ENCODE measurements at regions not wholly inside any gene's neighbourhood (a gene's known extent, or its start where the extent isn't known, plus 50 kb on each side); places are given as distances from the start of the nearest gene placed in this dataset.

DNA sequence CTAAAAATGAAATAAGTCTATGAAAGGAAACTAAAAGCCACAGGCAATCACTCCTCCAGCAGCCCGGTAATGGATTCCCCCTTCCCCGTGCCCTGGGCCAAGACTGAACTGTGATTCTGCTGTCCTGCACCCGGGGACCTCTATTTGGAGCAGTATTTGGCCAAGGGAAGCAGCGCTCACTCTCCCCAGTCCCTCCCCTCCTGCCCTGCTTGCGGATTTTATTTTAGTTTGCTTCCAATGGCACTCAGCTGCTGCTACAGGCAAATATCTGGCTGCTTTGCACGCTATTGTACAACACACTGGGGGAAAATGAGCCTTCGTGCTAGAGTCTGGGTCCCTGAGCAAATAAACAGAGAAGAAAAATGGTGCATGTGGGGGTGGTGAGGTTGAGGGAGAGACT, 975.7 kb upstream of the RBFOX1 start:
- TF ChIP-seq, protein P1, sequence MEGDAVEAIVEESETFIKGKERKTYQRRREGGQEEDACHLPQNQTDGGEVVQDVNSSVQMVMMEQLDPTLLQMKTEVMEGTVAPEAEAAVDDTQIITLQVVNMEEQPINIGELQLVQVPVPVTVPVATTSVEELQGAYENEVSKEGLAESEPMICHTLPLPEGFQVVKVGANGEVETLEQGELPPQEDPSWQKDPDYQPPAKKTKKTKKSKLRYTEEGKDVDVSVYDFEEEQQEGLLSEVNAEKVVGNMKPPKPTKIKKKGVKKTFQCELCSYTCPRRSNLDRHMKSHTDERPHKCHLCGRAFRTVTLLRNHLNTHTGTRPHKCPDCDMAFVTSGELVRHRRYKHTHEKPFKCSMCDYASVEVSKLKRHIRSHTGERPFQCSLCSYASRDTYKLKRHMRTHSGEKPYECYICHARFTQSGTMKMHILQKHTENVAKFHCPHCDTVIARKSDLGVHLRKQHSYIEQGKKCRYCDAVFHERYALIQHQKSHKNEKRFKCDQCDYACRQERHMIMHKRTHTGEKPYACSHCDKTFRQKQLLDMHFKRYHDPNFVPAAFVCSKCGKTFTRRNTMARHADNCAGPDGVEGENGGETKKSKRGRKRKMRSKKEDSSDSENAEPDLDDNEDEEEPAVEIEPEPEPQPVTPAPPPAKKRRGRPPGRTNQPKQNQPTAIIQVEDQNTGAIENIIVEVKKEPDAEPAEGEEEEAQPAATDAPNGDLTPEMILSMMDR (IDR thresholded peaks at IDR 0.05): no peak
- no peak for TF ChIP-seq POLR2A (IDR thresholded peaks at IDR 0.05)
